ENCODE measurements at regions not wholly inside any gene's neighbourhood (a gene's known extent, or its start where the extent isn't known, plus 50 kb on each side); places are given as distances from the start of the nearest gene placed in this dataset.

DNA sequence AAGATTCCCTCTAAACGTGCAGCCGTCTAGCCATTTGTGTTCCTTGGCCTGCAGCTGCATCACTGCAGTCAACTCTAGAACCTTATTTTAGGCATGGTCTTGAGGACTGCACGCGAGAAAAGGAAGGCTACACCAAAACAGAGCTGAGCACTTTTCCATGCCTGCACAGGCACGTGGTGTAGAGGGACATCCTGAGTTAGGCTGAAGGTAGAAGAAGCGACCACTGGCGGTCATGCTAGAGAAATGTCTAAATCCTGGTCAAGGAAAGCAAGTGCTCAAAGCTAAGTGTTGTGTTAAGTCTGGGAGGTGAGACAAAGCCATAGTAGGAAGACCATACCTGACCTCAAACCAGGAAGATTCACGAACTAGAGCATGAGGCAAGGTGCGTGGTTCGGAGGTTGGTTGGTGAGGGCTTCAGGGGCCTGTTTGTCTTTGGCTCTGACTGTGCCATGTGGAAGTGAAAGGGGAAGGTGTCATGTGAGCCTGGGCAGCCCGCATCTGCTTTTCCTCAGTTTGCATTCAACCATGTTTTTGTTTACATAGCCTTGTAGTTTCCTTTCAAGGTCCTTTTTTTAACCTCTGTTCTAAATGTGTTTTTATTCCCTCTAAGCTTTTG, 203.8 kb downstream of the AASDH start:
- DNase-seq (ENCODE audit: low spot score) = no peak
- no peaks in the 10 kb centered on the region for H3K27me3 ChIP-seq (replicated peaks; ENCODE audit: insufficient read depth, low read depth, low read length, poor library complexity)
- H3K36me3 ChIP-seq (ENCODE audit: insufficient read depth, low read length, poor library complexity, severe bottlenecking) = no peaks in the 10 kb centered on the region
- no peak overlapping the region for H3K27ac ChIP-seq (ENCODE audit: low read depth, low read length, poor library complexity, severe bottlenecking)
- peaks cover 15% of the 10 kb centered on the region for H3K4me1 ChIP-seq (ENCODE audit: insufficient read depth, low read length, poor library complexity, severe bottlenecking)
- no peaks in the 10 kb centered on the region for H3K9me3 ChIP-seq (ENCODE audit: low read depth, low read length, poor library complexity, severe bottlenecking)
- TF ChIP-seq, protein P1, sequence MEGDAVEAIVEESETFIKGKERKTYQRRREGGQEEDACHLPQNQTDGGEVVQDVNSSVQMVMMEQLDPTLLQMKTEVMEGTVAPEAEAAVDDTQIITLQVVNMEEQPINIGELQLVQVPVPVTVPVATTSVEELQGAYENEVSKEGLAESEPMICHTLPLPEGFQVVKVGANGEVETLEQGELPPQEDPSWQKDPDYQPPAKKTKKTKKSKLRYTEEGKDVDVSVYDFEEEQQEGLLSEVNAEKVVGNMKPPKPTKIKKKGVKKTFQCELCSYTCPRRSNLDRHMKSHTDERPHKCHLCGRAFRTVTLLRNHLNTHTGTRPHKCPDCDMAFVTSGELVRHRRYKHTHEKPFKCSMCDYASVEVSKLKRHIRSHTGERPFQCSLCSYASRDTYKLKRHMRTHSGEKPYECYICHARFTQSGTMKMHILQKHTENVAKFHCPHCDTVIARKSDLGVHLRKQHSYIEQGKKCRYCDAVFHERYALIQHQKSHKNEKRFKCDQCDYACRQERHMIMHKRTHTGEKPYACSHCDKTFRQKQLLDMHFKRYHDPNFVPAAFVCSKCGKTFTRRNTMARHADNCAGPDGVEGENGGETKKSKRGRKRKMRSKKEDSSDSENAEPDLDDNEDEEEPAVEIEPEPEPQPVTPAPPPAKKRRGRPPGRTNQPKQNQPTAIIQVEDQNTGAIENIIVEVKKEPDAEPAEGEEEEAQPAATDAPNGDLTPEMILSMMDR (conservative IDR thresholded peaks at IDR 0.05; ENCODE audit: low read depth, low read length) = no peak
- TF ChIP-seq EZH2 (IDR thresholded peaks at IDR 0.05; ENCODE audit: borderline replicate concordance, low read depth, low read length, poor library complexity, severe bottlenecking) = no peak
- intact Hi-C loops (cut with micrococcal nuclease; ENCODE audit: unreplicated experiment) = no loop called here
- ChIA-PET POLR2A (ENCODE audit: low non-redundant PET) (no interaction called here), CTCF (no interaction called here)
- BruUV-seq (replicated peaks) = no TSS peak
- no peak overlapping the region for H3K4me3 ChIP-seq (ENCODE audit: low read depth, low read length, poor library complexity, severe bottlenecking)

DNA sequence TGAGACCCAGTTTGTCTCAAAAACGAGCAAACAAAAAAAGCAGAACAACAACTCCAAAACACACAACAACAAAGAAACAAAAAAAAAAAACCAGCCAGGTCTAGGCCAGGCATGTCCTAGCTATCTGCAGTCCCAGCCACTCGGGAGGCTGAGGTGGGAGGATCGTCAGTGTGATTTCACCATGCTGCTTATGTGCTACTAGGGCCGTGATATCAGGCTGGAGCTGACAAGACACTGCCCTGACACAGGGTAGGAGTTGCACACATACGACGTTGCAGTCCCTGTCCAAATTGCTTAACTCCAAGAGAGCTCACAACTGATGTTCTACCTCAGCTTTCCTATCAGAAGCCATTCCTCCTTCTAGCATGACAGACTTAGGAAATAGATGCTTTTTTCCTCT, 204.9 kb downstream of the AASDH start:
- POLR2A ChIA-PET (ENCODE audit: low non-redundant PET) = no interaction called here

DNA sequence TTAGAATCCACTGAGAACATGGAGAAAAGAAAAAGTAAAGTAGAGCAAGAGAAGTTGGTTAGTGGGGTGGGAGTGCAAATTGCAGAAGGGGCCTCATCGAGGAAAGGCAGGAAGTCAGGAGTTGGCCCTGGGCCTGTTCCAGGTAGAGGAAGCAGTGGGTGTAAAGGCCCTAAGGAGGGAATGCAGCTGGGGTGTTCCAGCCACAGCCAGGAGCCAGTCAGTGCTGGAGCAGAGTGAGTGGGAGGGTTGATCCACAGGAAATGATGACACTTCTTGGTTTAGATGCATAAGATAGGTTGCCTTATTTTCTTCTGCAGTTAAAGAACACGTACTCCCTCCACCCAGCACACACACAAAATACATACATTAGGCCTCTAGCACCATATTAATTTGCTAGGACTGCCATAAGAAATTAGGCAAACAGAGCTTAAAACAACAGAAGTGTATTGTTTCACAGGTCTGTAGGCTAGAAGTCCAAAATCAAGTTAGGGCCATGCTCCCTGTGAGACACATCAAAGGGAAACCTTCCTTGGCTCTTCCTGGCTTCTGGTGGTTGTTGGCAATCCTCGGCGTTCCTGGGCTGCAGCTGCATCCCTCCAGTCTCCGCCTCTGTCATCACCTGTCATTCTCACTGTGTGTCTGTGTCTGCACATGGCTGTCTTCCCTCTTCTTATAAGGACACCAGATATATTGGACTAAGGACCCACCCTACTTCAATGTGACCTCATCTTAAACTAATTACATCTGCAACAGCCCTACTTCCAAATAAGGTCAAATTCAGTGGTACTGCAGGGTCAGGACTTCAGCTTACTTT, 205.9 kb downstream of the AASDH start:
- no peak for TF ChIP-seq EZH2 (IDR thresholded peaks at IDR 0.05; ENCODE audit: borderline replicate concordance, low read depth, low read length, poor library complexity, severe bottlenecking)
- TF ChIP-seq, protein P1 (conservative IDR thresholded peaks at IDR 0.05; ENCODE audit: low read depth, low read length) = no peak
- intact Hi-C loops (cut with micrococcal nuclease; ENCODE audit: unreplicated experiment) = no loop called here
- no TSS peak for BruUV-seq (replicated peaks)
- CTCF ChIA-PET = no interaction called here
- Histone ChIP-seq H3K36me3 (ENCODE audit: insufficient read depth, low read length, poor library complexity, severe bottlenecking) (no peaks in the 10 kb centered on the region), H3K9me3 (ENCODE audit: low read depth, low read length, poor library complexity, severe bottlenecking) (no peaks in the 10 kb centered on the region), H3K27me3 (replicated peaks; ENCODE audit: insufficient read depth, low read depth, low read length, poor library complexity) (no peaks in the 10 kb centered on the region), H3K4me1 (ENCODE audit: insufficient read depth, low read length, poor library complexity, severe bottlenecking) (peaks cover 15% of the 10 kb centered on the region), H3K27ac (ENCODE audit: low read depth, low read length, poor library complexity, severe bottlenecking) (peak overlapping the region; percentile 83), H3K4me3 (ENCODE audit: low read depth, low read length, poor library complexity, severe bottlenecking) (no peak overlapping the region)
- DNase-seq (ENCODE audit: low spot score) = peak; percentile 73
- POLR2A ChIA-PET (ENCODE audit: low non-redundant PET) = no interaction called here

More for the DNA sequence above, 204.9 kb downstream of the AASDH start:
- TF ChIP-seq, protein P1 (conservative IDR thresholded peaks at IDR 0.05; ENCODE audit: low read depth, low read length) = no peak
- no peak for TF ChIP-seq EZH2 (IDR thresholded peaks at IDR 0.05; ENCODE audit: borderline replicate concordance, low read depth, low read length, poor library complexity, severe bottlenecking)
- no peak for DNase-seq (ENCODE audit: low spot score)
- Histone ChIP-seq H3K4me3 (ENCODE audit: low read depth, low read length, poor library complexity, severe bottlenecking) (no peak overlapping the region), H3K27ac (ENCODE audit: low read depth, low read length, poor library complexity, severe bottlenecking) (peak overlapping the region; percentile 83), H3K36me3 (ENCODE audit: insufficient read depth, low read length, poor library complexity, severe bottlenecking) (no peaks in the 10 kb centered on the region), H3K9me3 (ENCODE audit: low read depth, low read length, poor library complexity, severe bottlenecking) (no peaks in the 10 kb centered on the region), H3K4me1 (ENCODE audit: insufficient read depth, low read length, poor library complexity, severe bottlenecking) (peaks cover 15% of the 10 kb centered on the region), H3K27me3 (replicated peaks; ENCODE audit: insufficient read depth, low read depth, low read length, poor library complexity) (no peaks in the 10 kb centered on the region)
- intact Hi-C loops (cut with micrococcal nuclease; ENCODE audit: unreplicated experiment) = no loop called here
- no TSS peak for BruUV-seq (replicated peaks)
- CTCF ChIA-PET = no interaction called here
